ENCODE measurements at regions not wholly inside any gene's neighbourhood (a gene's known extent, or its start where the extent isn't known, plus 50 kb on each side); places are given as distances from the start of the nearest gene placed in this dataset.
"Not testable (repeated sequence)": the region's sequence is repeated elsewhere in the genome, so short reads cannot be mapped to it uniquely, and the experiment has no call there.

- in situ Hi-C loops (cut with HindIII; ENCODE audit: low pct_unique_long_range_greater_than_20kb, low sequenced_read_pairs), result no loop called here
- DNase-seq (ENCODE audit: low read depth, low spot score), result no peak
These were observed 622.2 kb upstream of the ZNF385D start for GRCh38 chr3:22373182-22373581.

GRCh38 chr3:22373827-22374226 lies 622.8 kb upstream of the ZNF385D start:
- in situ Hi-C loops (cut with HindIII; ENCODE audit: low pct_unique_long_range_greater_than_20kb, low sequenced_read_pairs), result no loop called here
- no peak for DNase-seq (ENCODE audit: low read depth, low spot score)

- DNase-seq (ENCODE audit: low read depth, low spot score), result no peak
- in situ Hi-C loops (cut with HindIII; ENCODE audit: low pct_unique_long_range_greater_than_20kb, low sequenced_read_pairs), result no loop called here
These were observed 626.4 kb upstream of the ZNF385D start for GRCh38 chr3:22377421-22377820.

- in situ Hi-C loops (cut with HindIII; ENCODE audit: low pct_unique_long_range_greater_than_20kb, low sequenced_read_pairs), result no loop called here
- no peak for DNase-seq (ENCODE audit: low read depth, low spot score)
These were observed 627.9 kb upstream of the ZNF385D start for GRCh38 chr3:22378869-22379268.

GRCh38 chr3:22380253-22380652 lies 629.2 kb upstream of the ZNF385D start:
- DNase-seq (ENCODE audit: low read depth, low spot score), result no peak
- in situ Hi-C loops (cut with HindIII; ENCODE audit: low pct_unique_long_range_greater_than_20kb, low sequenced_read_pairs), result no loop called here

- DNase-seq (ENCODE audit: low read depth, low spot score); in situ Hi-C loops (cut with HindIII; ENCODE audit: low pct_unique_long_range_greater_than_20kb, low sequenced_read_pairs): not testable (repeated sequence)
These were observed 630.6 kb upstream of the ZNF385D start for GRCh38 chr3:22381564-22381963.

- in situ Hi-C loops (cut with HindIII; ENCODE audit: low pct_unique_long_range_greater_than_20kb, low sequenced_read_pairs), result no loop called here
- no peak for DNase-seq (ENCODE audit: low read depth, low spot score)
These were observed 632.3 kb upstream of the ZNF385D start for GRCh38 chr3:22383285-22383684.

- no peak for DNase-seq (ENCODE audit: low read depth, low spot score)
- in situ Hi-C loops (cut with HindIII; ENCODE audit: low pct_unique_long_range_greater_than_20kb, low sequenced_read_pairs), result no loop called here
These were observed 635.1 kb upstream of the ZNF385D start for GRCh38 chr3:22386107-22386506.

GRCh38 chr3:22392286-22392685 lies 641.3 kb upstream of the ZNF385D start:
- no peak for DNase-seq (ENCODE audit: low read depth, low spot score)
- in situ Hi-C loops (cut with HindIII; ENCODE audit: low pct_unique_long_range_greater_than_20kb, low sequenced_read_pairs), result no loop called here

GRCh38 chr3:22392859-22393258 lies 641.8 kb upstream of the ZNF385D start:
- DNase-seq (ENCODE audit: low read depth, low spot score), result no peak
- in situ Hi-C loops (cut with HindIII; ENCODE audit: low pct_unique_long_range_greater_than_20kb, low sequenced_read_pairs), result no loop called here

- DNase-seq (ENCODE audit: low read depth, low spot score), result no peak
- in situ Hi-C loops (cut with HindIII; ENCODE audit: low pct_unique_long_range_greater_than_20kb, low sequenced_read_pairs), result no loop called here
These were observed 648.6 kb upstream of the ZNF385D start for GRCh38 chr3:22399566-22399965.

- DNase-seq (ENCODE audit: low read depth, low spot score), result no peak
- in situ Hi-C loops (cut with HindIII; ENCODE audit: low pct_unique_long_range_greater_than_20kb, low sequenced_read_pairs), result no loop called here
These were observed 650.5 kb upstream of the ZNF385D start for GRCh38 chr3:22401499-22401898.

GRCh38 chr3:22414239-22414638 lies 663.2 kb upstream of the ZNF385D start:
- no peak for DNase-seq (ENCODE audit: low read depth, low spot score)
- in situ Hi-C loops (cut with HindIII; ENCODE audit: low pct_unique_long_range_greater_than_20kb, low sequenced_read_pairs), result no loop called here

GRCh38 chr3:22416838-22417446 lies 665.9 kb upstream of the ZNF385D start:
- DNase-seq (ENCODE audit: low read depth, low spot score), result not testable (repeated sequence)

GRCh38 chr3:22419261-22419660 lies 668.3 kb upstream of the ZNF385D start:
- in situ Hi-C loops (cut with HindIII; ENCODE audit: low pct_unique_long_range_greater_than_20kb, low sequenced_read_pairs), result no loop called here
- DNase-seq (ENCODE audit: low read depth, low spot score), result no peak

More at GRCh38 chr3:22416838-22417446, 665.9 kb upstream of the ZNF385D start:
- in situ Hi-C loops (cut with HindIII; ENCODE audit: low pct_unique_long_range_greater_than_20kb, low sequenced_read_pairs), result not testable (repeated sequence)

GRCh38 chr3:22421589-22421988 lies 670.6 kb upstream of the ZNF385D start:
- in situ Hi-C loops (cut with HindIII; ENCODE audit: low pct_unique_long_range_greater_than_20kb, low sequenced_read_pairs), result no loop called here
- DNase-seq (ENCODE audit: low read depth, low spot score), result no peak

GRCh38 chr3:22431334-22431733 lies 680.3 kb upstream of the ZNF385D start:
- in situ Hi-C loops (cut with HindIII; ENCODE audit: low pct_unique_long_range_greater_than_20kb, low sequenced_read_pairs), result no loop called here
- no peak for DNase-seq (ENCODE audit: low read depth, low spot score)

- in situ Hi-C loops (cut with HindIII; ENCODE audit: low pct_unique_long_range_greater_than_20kb, low sequenced_read_pairs), result no loop called here
- DNase-seq (ENCODE audit: low read depth, low spot score), result no peak
These were observed 688.6 kb upstream of the ZNF385D start for GRCh38 chr3:22439626-22440025.

- DNase-seq (ENCODE audit: low read depth, low spot score), result no peak
- in situ Hi-C loops (cut with HindIII; ENCODE audit: low pct_unique_long_range_greater_than_20kb, low sequenced_read_pairs), result no loop called here
These were observed 690.7 kb upstream of the ZNF385D start for GRCh38 chr3:22441711-22442110.

Data from SK-MEL-5 (cell line).